Sciatic nerve (tissue), 2 donors: ENCODE measurements at regions not wholly inside any gene's neighbourhood (a gene's known extent, or its start where the extent isn't known, plus 50 kb on each side); places are given as distances from the start of the nearest gene placed in this dataset.

ENCODE experiments used
- ATAC-seq: fragments of 200-7000 bp; cut with Tn5 transposase; one replicate; pipeline ENCODE4 v1.9.1; 2020; ENCODE audit warnings: mild to moderate bottlenecking, moderate library complexity
- DNase-seq: peaks from one replicate; pipeline ENCODE4 v3.0.0-alpha.2; 2020; ENCODE audit warnings: low spot score
- intact Hi-C: fragments of 100-400 bp; cut with DNase I; formaldehyde crosslinking; loops from one replicate; pipeline ENCODE4 v1.14.2; 2022
- donor health status: DM: no; HTN: no; CAD: no.
- donor health status: DM: no; HTN: no; CAD: no.

GRCh38 chr6:16078064-16078463 is 50.8 kb upstream of the MYLIP start:
- no peak for ATAC-seq
- intact Hi-C loops = no loop called here

GRCh38 chr6:16069671-16070070 is 59.2 kb upstream of the MYLIP start:
- DNase-seq = no peak
- ATAC-seq = no peak
- intact Hi-C loops = no loop called here

More at GRCh38 chr6:16078064-16078463, 50.8 kb upstream of the MYLIP start:
- DNase-seq = no peak

GRCh38 chr6:16069222-16069621 is 59.7 kb upstream of the MYLIP start:
- ATAC-seq (no peak), DNase-seq (no peak)
- intact Hi-C loops = no loop called here

- ATAC-seq (no peak), DNase-seq (no peak)
- intact Hi-C loops = no loop called here
Observed at GRCh38 chr6:16067568-16067967, 61.3 kb upstream of the MYLIP start.

GRCh38 chr6:16064671-16065072 is 64.2 kb upstream of the MYLIP start:
- DNase-seq = no peak
- intact Hi-C loops = no loop called here

GRCh38 chr6:16063580-16063979 is 65.3 kb upstream of the MYLIP start:
- intact Hi-C loops = no loop called here
- no peak for ATAC-seq
- no peak for DNase-seq

More at GRCh38 chr6:16064671-16065072, 64.2 kb upstream of the MYLIP start:
- ATAC-seq = no peak

GRCh38 chr6:16061818-16062217 is 67.1 kb upstream of the MYLIP start:
- ATAC-seq = no peak
- DNase-seq = no peak
- intact Hi-C loops = no loop called here

- intact Hi-C loops = no loop called here
- DNase-seq (no peak), ATAC-seq (no peak)
Observed at GRCh38 chr6:16060039-16060438, 68.8 kb upstream of the MYLIP start.

- intact Hi-C loops = no loop called here
- DNase-seq (no peak), ATAC-seq (no peak)
Observed at GRCh38 chr6:16059496-16059895, 69.4 kb upstream of the MYLIP start.

GRCh38 chr6:16058929-16059345 is 69.9 kb upstream of the MYLIP start:
- no peak for DNase-seq
- intact Hi-C loops = no loop called here
- ATAC-seq = no peak

GRCh38 chr6:16058201-16058928 is 70.5 kb upstream of the MYLIP start:
- peak; percentile 70 for DNase-seq
- intact Hi-C loops = no loop called here
- ATAC-seq = peak; percentile 46

- DNase-seq = no peak
- ATAC-seq = no peak
- intact Hi-C loops = no loop called here
Observed at GRCh38 chr6:16057446-16057845, 71.4 kb upstream of the MYLIP start.

- no peak for DNase-seq
- intact Hi-C loops = no loop called here
- ATAC-seq = no peak
Observed at GRCh38 chr6:16056263-16056870, 72.5 kb upstream of the MYLIP start.

- DNase-seq (no peak), ATAC-seq (no peak)
- intact Hi-C loops = no loop called here
Observed at GRCh38 chr6:16055852-16056251, 73.0 kb upstream of the MYLIP start.

- DNase-seq (no peak), ATAC-seq (no peak)
- intact Hi-C loops = no loop called here
Observed at GRCh38 chr6:16049168-16049567, 79.7 kb upstream of the MYLIP start.

GRCh38 chr6:16048221-16048620 is 80.7 kb upstream of the MYLIP start:
- no peak for ATAC-seq
- intact Hi-C loops = no loop called here
- DNase-seq = no peak

GRCh38 chr6:16047435-16047990 is 81.4 kb upstream of the MYLIP start:
- ATAC-seq (no peak), DNase-seq (no peak)
- intact Hi-C loops = no loop called here

GRCh38 chr6:16045238-16045637 is 83.6 kb upstream of the MYLIP start:
- no peak for DNase-seq
- intact Hi-C loops = no loop called here
- no peak for ATAC-seq

- intact Hi-C loops = no loop called here
- no peak for DNase-seq
- ATAC-seq = peak; percentile 20
Observed at GRCh38 chr6:16044211-16044643, 84.7 kb upstream of the MYLIP start.
